K562 (cell line): ENCODE measurements at regions not wholly inside any gene's neighbourhood (a gene's known extent, or its start where the extent isn't known, plus 50 kb on each side); places are given as distances from the start of the nearest gene placed in this dataset.

Source experiments
- C11orf30 ChIP-seq: fragments of 450-650 bp; IDR thresholded peaks from 2 replicates; pipeline ENCODE4 v1.6.1; 2016; ENCODE audit warnings: low read depth, mild to moderate bottlenecking
- HDAC1 ChIP-seq, 2 experiments: fragments of 450-650 bp; IDR thresholded peaks; 2 replicates each; pipeline ENCODE4 v1.6.1; 2016 to 2017; ENCODE audit warnings: inconsistent platforms in 1 of 2, mild to moderate bottlenecking in 1 of 2, moderate library complexity in 1 of 2
- NFATC3 ChIP-seq: fragments of 450-650 bp; IDR thresholded peaks from 2 replicates; pipeline ENCODE4 v1.6.1; 2017; ENCODE audit warnings: mild to moderate bottlenecking
- NFIC ChIP-seq: fragments of 450-650 bp; IDR thresholded peaks from 2 replicates; pipeline ENCODE4 v1.6.1; 2017; ENCODE audit warnings: mild to moderate bottlenecking, inconsistent platforms
- RFX5 ChIP-seq: IDR thresholded peaks from 2 replicates; pipeline ENCODE4 v1.6.1; 2011; ENCODE audit warnings: low read depth, mild to moderate bottlenecking, improper control_type of control experiment, low read length
- STAT5B ChIP-seq: fragments of 250-450 bp; sonication (Bioruptor Pico); IDR thresholded peaks from 2 replicates; pipeline ENCODE4 v1.8.0; 2021; ENCODE audit warnings: mild to moderate bottlenecking, inconsistent platforms
- TCF15 ChIP-seq: fragments of 250-450 bp; sonication (Bioruptor Pico); IDR thresholded peaks from 2 replicates; pipeline ENCODE4 v1.8.0; 2022; ENCODE audit warnings: moderate library complexity, mild to moderate bottlenecking, inconsistent platforms
- TGIF2 ChIP-seq: sonication (generic); formaldehyde crosslinking; IDR thresholded peaks from 2 replicates; pipeline ENCODE4 v1.8.1; 2022; ENCODE audit warnings: mild to moderate bottlenecking, missing genetic modification reagents, moderate library complexity
- ZNF140 ChIP-seq: fragments of 250-450 bp; sonication (Bioruptor Pico); IDR thresholded peaks from 2 replicates; pipeline ENCODE4 v1.8.0; 2021; ENCODE audit warnings: moderate library complexity, mild to moderate bottlenecking, inconsistent platforms
- TF ChIP-seq, protein P1 (sequence below): fragments of 250-450 bp; sonication (Bioruptor Pico); IDR thresholded peaks from 2 replicates; pipeline ENCODE4 v1.5.0; 2020; ENCODE audit warnings: mild to moderate bottlenecking
- TF ChIP-seq, protein P2 (sequence below), 2 experiments: fragments of 450-650 bp; formaldehyde crosslinking in 1 of 2; IDR thresholded peaks; 2 replicates each; pipeline versions ENCODE4 v1.4.0 to v1.6.1; 2014 to 2020; ENCODE audit warnings: mild to moderate bottlenecking in 2 of 2, borderline replicate concordance in 1 of 2, low read depth in 1 of 2

GRCh38 chr10:3452173-3452626 is 279.6 kb upstream of the PITRM1 start (continued):
- TF ChIP-seq, protein P1, sequence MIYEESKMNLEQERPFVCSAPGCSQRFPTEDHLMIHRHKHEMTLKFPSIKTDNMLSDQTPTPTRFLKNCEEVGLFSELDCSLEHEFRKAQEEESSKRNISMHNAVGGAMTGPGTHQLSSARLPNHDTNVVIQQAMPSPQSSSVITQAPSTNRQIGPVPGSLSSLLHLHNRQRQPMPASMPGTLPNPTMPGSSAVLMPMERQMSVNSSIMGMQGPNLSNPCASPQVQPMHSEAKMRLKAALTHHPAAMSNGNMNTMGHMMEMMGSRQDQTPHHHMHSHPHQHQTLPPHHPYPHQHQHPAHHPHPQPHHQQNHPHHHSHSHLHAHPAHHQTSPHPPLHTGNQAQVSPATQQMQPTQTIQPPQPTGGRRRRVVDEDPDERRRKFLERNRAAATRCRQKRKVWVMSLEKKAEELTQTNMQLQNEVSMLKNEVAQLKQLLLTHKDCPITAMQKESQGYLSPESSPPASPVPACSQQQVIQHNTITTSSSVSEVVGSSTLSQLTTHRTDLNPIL (CRISPR knock-in tag) = no peak
- TF ChIP-seq RFX5 (no peak), TCF15 (CRISPR knock-in tag) (no peak), HDAC1 (IDR thresholded peaks at IDR 0.05) (no peak), NFATC3 (no peak), NFIC (no peak), C11orf30 (no peak), TGIF2 (CRISPR knock-in tag) (no peak), STAT5B (CRISPR knock-in tag) (no peak), ZNF140 (no peak)
- TF ChIP-seq, protein P2, sequence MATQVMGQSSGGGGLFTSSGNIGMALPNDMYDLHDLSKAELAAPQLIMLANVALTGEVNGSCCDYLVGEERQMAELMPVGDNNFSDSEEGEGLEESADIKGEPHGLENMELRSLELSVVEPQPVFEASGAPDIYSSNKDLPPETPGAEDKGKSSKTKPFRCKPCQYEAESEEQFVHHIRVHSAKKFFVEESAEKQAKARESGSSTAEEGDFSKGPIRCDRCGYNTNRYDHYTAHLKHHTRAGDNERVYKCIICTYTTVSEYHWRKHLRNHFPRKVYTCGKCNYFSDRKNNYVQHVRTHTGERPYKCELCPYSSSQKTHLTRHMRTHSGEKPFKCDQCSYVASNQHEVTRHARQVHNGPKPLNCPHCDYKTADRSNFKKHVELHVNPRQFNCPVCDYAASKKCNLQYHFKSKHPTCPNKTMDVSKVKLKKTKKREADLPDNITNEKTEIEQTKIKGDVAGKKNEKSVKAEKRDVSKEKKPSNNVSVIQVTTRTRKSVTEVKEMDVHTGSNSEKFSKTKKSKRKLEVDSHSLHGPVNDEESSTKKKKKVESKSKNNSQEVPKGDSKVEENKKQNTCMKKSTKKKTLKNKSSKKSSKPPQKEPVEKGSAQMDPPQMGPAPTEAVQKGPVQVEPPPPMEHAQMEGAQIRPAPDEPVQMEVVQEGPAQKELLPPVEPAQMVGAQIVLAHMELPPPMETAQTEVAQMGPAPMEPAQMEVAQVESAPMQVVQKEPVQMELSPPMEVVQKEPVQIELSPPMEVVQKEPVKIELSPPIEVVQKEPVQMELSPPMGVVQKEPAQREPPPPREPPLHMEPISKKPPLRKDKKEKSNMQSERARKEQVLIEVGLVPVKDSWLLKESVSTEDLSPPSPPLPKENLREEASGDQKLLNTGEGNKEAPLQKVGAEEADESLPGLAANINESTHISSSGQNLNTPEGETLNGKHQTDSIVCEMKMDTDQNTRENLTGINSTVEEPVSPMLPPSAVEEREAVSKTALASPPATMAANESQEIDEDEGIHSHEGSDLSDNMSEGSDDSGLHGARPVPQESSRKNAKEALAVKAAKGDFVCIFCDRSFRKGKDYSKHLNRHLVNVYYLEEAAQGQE (IDR thresholded peaks at IDR 0.05; ENCODE audit: borderline replicate concordance) = no peak
- TF ChIP-seq, protein P2 (CRISPR knock-in tag; IDR thresholded peaks at IDR 0.05; ENCODE audit: low read depth) = no peak
